HEK293T (cell line): ENCODE measurements at regions not wholly inside any gene's neighbourhood (a gene's known extent, or its start where the extent isn't known, plus 50 kb on each side); places are given as distances from the start of the nearest gene placed in this dataset.

Experiments used
- ARNT ChIP-seq: fragments of 450-650 bp; IDR thresholded peaks from 2 replicates; pipeline ENCODE4 v1.6.1; 2017; ENCODE audit warnings: mild to moderate bottlenecking
- BHLHE40 ChIP-seq: fragments of 450-650 bp; IDR thresholded peaks from 2 replicates; pipeline ENCODE4 v1.6.1; 2016; ENCODE audit warnings: mild to moderate bottlenecking, moderate library complexity, borderline replicate concordance
- CTBP1 ChIP-seq: fragments of 450-650 bp; IDR thresholded peaks from 2 replicates; pipeline ENCODE4 v1.6.1; 2016; ENCODE audit warnings: borderline replicate concordance
- ELF4 ChIP-seq: fragments of 450-650 bp; IDR thresholded peaks from 2 replicates; pipeline ENCODE4 v1.6.1; 2017; ENCODE audit warnings: antibody characterized with exemption
- FOXA1 ChIP-seq: fragments of 450-650 bp; IDR thresholded peaks from 2 replicates; pipeline ENCODE4 v1.6.1; 2016; ENCODE audit warnings: mild to moderate bottlenecking
- FOXM1 ChIP-seq: fragments of 450-650 bp; IDR thresholded peaks from 2 replicates; pipeline ENCODE4 v1.6.1; 2017; ENCODE audit warnings: mild to moderate bottlenecking, borderline replicate concordance
- HDGF ChIP-seq: fragments of 450-650 bp; IDR thresholded peaks from 2 replicates; pipeline ENCODE4 v1.6.1; 2017; ENCODE audit warnings: antibody characterized with exemption, borderline replicate concordance
- L3MBTL2 ChIP-seq: fragments of 450-650 bp; conservative IDR thresholded peaks from 2 replicates; pipeline ENCODE4 v1.6.1; 2016; ENCODE audit warnings: mild to moderate bottlenecking
- NFRKB ChIP-seq: fragments of 450-650 bp; IDR thresholded peaks from 2 replicates; pipeline ENCODE4 v1.6.1; 2016; ENCODE audit warnings: mild to moderate bottlenecking, moderate library complexity
- PKNOX1 ChIP-seq: fragments of 450-650 bp; IDR thresholded peaks from 2 replicates; pipeline ENCODE4 v1.6.1; 2016
- SP1 ChIP-seq: fragments of 450-650 bp; IDR thresholded peaks from 2 replicates; pipeline ENCODE4 v1.6.1; 2017
- SUZ12 ChIP-seq: fragments of 450-650 bp; IDR thresholded peaks from 2 replicates; pipeline ENCODE4 v1.6.1; 2016; ENCODE audit warnings: mild to moderate bottlenecking
- TARDBP ChIP-seq: fragments of 450-650 bp; IDR thresholded peaks from 2 replicates; pipeline ENCODE4 v1.6.1; 2016

GRCh38 chr9:129247285-129248153 lies 69.5 kb upstream of the IER5L start:
- TF ChIP-seq HDGF, result no peak
- no peak for TF ChIP-seq SUZ12
- TF ChIP-seq ARNT, result no peak
- no peak for TF ChIP-seq PKNOX1
- no peak for TF ChIP-seq BHLHE40
- TF ChIP-seq SP1, result no peak
- no peak for TF ChIP-seq TARDBP
- no peak for TF ChIP-seq L3MBTL2
- no peak for TF ChIP-seq FOXM1
- TF ChIP-seq FOXA1, result no peak
- no peak for TF ChIP-seq NFRKB
- TF ChIP-seq CTBP1, result no peak
- TF ChIP-seq ELF4, result no peak
